ENCODE measurements at regions not wholly inside any gene's neighbourhood (a gene's known extent, or its start where the extent isn't known, plus 50 kb on each side); places are given as distances from the start of the nearest gene placed in this dataset.

GRCh38 chr7:41097501-41097900, 605.4 kb downstream of the INHBA start:
- Histone ChIP-seq H3K79me2 (ENCODE audit: insufficient read depth, low read length) (no peaks in the 10 kb centered on the region), H3T11ph (ENCODE audit: low read length) (no peak overlapping the region), H4K8ac (replicated peaks; ENCODE audit: insufficient read length, low read depth, low read length) (no peak overlapping the region), H3K9me3 (ENCODE audit: control insufficient read depth, low read depth, low read length) (no peaks in the 10 kb centered on the region), H3K4me2 (ENCODE audit: insufficient read depth, insufficient read length, low read length) (no peak overlapping the region), H3K27me3 (ENCODE audit: insufficient read depth, low read length) (no peaks in the 10 kb centered on the region), H3K4ac (ENCODE audit: low read depth, low read length) (no peak overlapping the region), H3K23ac (ENCODE audit: insufficient read length, low read depth, low read length) (no peak overlapping the region), H3K27ac (ENCODE audit: insufficient read length, low read depth, low read length) (no peak overlapping the region), H3K23me2 (ENCODE audit: insufficient read length, low read depth, low read length, poor library complexity, severe bottlenecking) (no peaks in the 10 kb centered on the region), H4K5ac (ENCODE audit: insufficient read length, low read depth, low read length) (no peak overlapping the region), H4K20me1 (ENCODE audit: control insufficient read depth, insufficient read depth, insufficient read length) (no peaks in the 10 kb centered on the region), H3K9ac (ENCODE audit: extremely low read depth, insufficient read length, low read length) (no peak overlapping the region), H3K18ac (ENCODE audit: insufficient read length, low read depth, low read length) (no peak overlapping the region), H3K79me1 (ENCODE audit: insufficient read depth, low read depth, low read length, poor library complexity, severe bottlenecking) (no peaks in the 10 kb centered on the region), H3K14ac (ENCODE audit: insufficient read depth, low read length) (no peak overlapping the region), H4K91ac (ENCODE audit: insufficient read length, low read depth, low read length) (no peak overlapping the region), H2BK120ac (ENCODE audit: low read depth, low read length, poor library complexity, severe bottlenecking) (no peak overlapping the region), H3K56ac (ENCODE audit: insufficient read length, low read depth, low read length) (no peak overlapping the region), H2BK20ac (ENCODE audit: low read depth, low read length, poor library complexity, severe bottlenecking) (no peak overlapping the region), H2BK5ac (ENCODE audit: insufficient read length, low read length) (no peak overlapping the region), H2BK12ac (ENCODE audit: insufficient read length, low read depth, low read length) (no peak overlapping the region), H2AFZ (ENCODE audit: low read length) (no peak overlapping the region), H2BK15ac (ENCODE audit: low read depth, low read length) (no peak overlapping the region), H3K4me1 (ENCODE audit: insufficient read depth, low read length) (no peaks in the 10 kb centered on the region), H2AK5ac (ENCODE audit: insufficient read length, low read length) (no peak overlapping the region)
- H3K27me3 Mint-ChIP-seq (ENCODE audit: low read depth): no peaks in the 10 kb centered on the region
- H3K27ac Mint-ChIP-seq: no peak overlapping the region
- H3K4me3 Mint-ChIP-seq: no peak overlapping the region
- no peaks in the 10 kb centered on the region for H3K36me3 Mint-ChIP-seq (ENCODE audit: insufficient read depth in 1 of 3, low read depth in 3 of 3)
- no peak for DNase-seq
- WGBS (ENCODE audit: extremely low coverage, insufficient read length, low lambda C conversion rate): no CpG with 5 or more reads among the region's 6 CpGs
- TF ChIP-seq, protein P1, sequence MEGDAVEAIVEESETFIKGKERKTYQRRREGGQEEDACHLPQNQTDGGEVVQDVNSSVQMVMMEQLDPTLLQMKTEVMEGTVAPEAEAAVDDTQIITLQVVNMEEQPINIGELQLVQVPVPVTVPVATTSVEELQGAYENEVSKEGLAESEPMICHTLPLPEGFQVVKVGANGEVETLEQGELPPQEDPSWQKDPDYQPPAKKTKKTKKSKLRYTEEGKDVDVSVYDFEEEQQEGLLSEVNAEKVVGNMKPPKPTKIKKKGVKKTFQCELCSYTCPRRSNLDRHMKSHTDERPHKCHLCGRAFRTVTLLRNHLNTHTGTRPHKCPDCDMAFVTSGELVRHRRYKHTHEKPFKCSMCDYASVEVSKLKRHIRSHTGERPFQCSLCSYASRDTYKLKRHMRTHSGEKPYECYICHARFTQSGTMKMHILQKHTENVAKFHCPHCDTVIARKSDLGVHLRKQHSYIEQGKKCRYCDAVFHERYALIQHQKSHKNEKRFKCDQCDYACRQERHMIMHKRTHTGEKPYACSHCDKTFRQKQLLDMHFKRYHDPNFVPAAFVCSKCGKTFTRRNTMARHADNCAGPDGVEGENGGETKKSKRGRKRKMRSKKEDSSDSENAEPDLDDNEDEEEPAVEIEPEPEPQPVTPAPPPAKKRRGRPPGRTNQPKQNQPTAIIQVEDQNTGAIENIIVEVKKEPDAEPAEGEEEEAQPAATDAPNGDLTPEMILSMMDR (conservative IDR thresholded peaks at IDR 0.05): no peak
- H3K4me1 Mint-ChIP-seq: peaks cover 4% of the 10 kb centered on the region in 2 experiments
- H3K9me3 Mint-ChIP-seq: no peaks in the 10 kb centered on the region

Data from H9 (cell line).